ENCODE measurements at regions not wholly inside any gene's neighbourhood (a gene's known extent, or its start where the extent isn't known, plus 50 kb on each side); places are given as distances from the start of the nearest gene placed in this dataset.

GRCh38 chr3:159536876-159537275, 451.8 kb upstream of the IL12A start:
- no peak for ATAC-seq
- no peaks in the 10 kb centered on the region for H3K4me1 ChIP-seq (ENCODE audit: control insufficient read depth in 1 of 2, insufficient read depth in 2 of 2, low read length in 2 of 2)
- CTCF ChIA-PET, result no interaction called here
- H3K4me3 ChIP-seq (replicated peaks in 1 of 2; ENCODE audit: low read depth in 1 of 2, low read length in 2 of 2), result no peak overlapping the region
- no peaks in the 10 kb centered on the region for H3K9me3 ChIP-seq (ENCODE audit: control insufficient read depth in 1 of 2, insufficient read depth in 1 of 2, low read depth in 1 of 2, low read length in 2 of 2)
- no peaks in the 10 kb centered on the region for H3K27me3 ChIP-seq (ENCODE audit: insufficient read depth, low read length)
- TF ChIP-seq CTCF (IDR thresholded peaks at IDR 0.05 in 2 of 3, conservative IDR thresholded peaks at IDR 0.05 in 1 of 3; ENCODE audit: borderline replicate concordance in 1 of 3, insufficient read depth in 1 of 3, low read depth in 2 of 3, low read length in 2 of 3) (no peak), EZH2 (IDR thresholded peaks at IDR 0.05) (no peak), EGR1 (IDR thresholded peaks at IDR 0.05; ENCODE audit: low read depth) (no peak), POLR2AphosphoS5 (IDR thresholded peaks at IDR 0.05; ENCODE audit: low read depth, low read length) (no peak), RAD21 (IDR thresholded peaks at IDR 0.05; ENCODE audit: low read depth) (no peak), CEBPB (IDR thresholded peaks at IDR 0.05; ENCODE audit: low read depth) (no peak), EZH2phosphoT487 (IDR thresholded peaks at IDR 0.05; ENCODE audit: borderline replicate concordance) (no peak), SP1 (IDR thresholded peaks at IDR 0.05; ENCODE audit: low read depth) (no peak), MAX (IDR thresholded peaks at IDR 0.05) (no peak), REST (IDR thresholded peaks at IDR 0.05; ENCODE audit: low read depth) (no peak)
- no peaks in the 10 kb centered on the region for H4K20me1 ChIP-seq (ENCODE audit: insufficient read depth)
- H3K36me3 ChIP-seq (ENCODE audit: control insufficient read depth in 1 of 2, insufficient read depth in 2 of 2, low read length in 2 of 2), result no peaks in the 10 kb centered on the region
- POLR2A ChIA-PET, result no interaction called here
- H3K9ac ChIP-seq (ENCODE audit: low read length), result no peak overlapping the region
- no peaks in the 10 kb centered on the region for H3K79me2 ChIP-seq (ENCODE audit: insufficient read depth, low read length)
- no peak overlapping the region for H3K4me2 ChIP-seq (ENCODE audit: low read length)
- H2AFZ ChIP-seq (ENCODE audit: low read depth, low read length, poor library complexity, severe bottlenecking), result no peak overlapping the region
- DNase-seq (ENCODE audit: low read depth, low spot score), result no peak
- no TSS peak for BruUV-seq (replicated peaks)
- RAD21 ChIA-PET (ENCODE audit: low non-redundant PET in 1 of 2, low total read pairs in 2 of 2, uncharacterized antibody in 2 of 2, unreplicated experiment in 2 of 2), result no interaction called here
- no peaks in the 10 kb centered on the region for H3K9me2 ChIP-seq (ENCODE audit: insufficient read depth)
- intact Hi-C loops (cut with micrococcal nuclease), result no loop called here
- H3K27ac ChIP-seq (ENCODE audit: low read depth, low read length), result no peak overlapping the region

All from HCT116 (cell line).